ENCODE measurements at regions not wholly inside any gene's neighbourhood (a gene's known extent, or its start where the extent isn't known, plus 50 kb on each side); places are given as distances from the start of the nearest gene placed in this dataset.
A peak's percentile ranks its signal among the peaks of the same experiment; 100 is the strongest.

GRCh38 chr6:74534465-74535211 lies 671.2 kb downstream of the COL12A1 start:
- Histone ChIP-seq H3K36me3 (no peaks in the 10 kb centered on the region), H3K27ac (no peak overlapping the region), H3K4me3 (no peak overlapping the region), H3K27me3 (ENCODE audit: low read depth) (no peaks in the 10 kb centered on the region), H3K9me3 (no peaks in the 10 kb centered on the region), H3K4me1 (peaks cover 14% of the 10 kb centered on the region)
- DNase-seq (no peak), ATAC-seq (peak in 1 of 2 donors; percentile 29)
- no peak for TF ChIP-seq CTCF (IDR thresholded peaks at IDR 0.05)
- intact Hi-C loops (cut with DNase I), result no loop called here

GRCh38 chr6:74519163-74519562 lies 686.7 kb downstream of the COL12A1 start:
- no peaks in the 10 kb centered on the region for H3K36me3 ChIP-seq
- no peak overlapping the region for H3K27ac ChIP-seq
- no peak overlapping the region for H3K4me3 ChIP-seq
- H3K4me1 ChIP-seq, result no peaks in the 10 kb centered on the region
- H3K27me3 ChIP-seq (ENCODE audit: low read depth), result no peaks in the 10 kb centered on the region
- H3K9me3 ChIP-seq, result no peaks in the 10 kb centered on the region
- no peak for DNase-seq
- intact Hi-C loops (cut with DNase I), result no loop called here
- no peak for TF ChIP-seq CTCF (IDR thresholded peaks at IDR 0.05)
- no peak for ATAC-seq

- Histone ChIP-seq H3K9me3 (no peaks in the 10 kb centered on the region), H3K27ac (no peak overlapping the region), H3K27me3 (ENCODE audit: low read depth) (no peaks in the 10 kb centered on the region), H3K36me3 (no peaks in the 10 kb centered on the region), H3K4me1 (no peaks in the 10 kb centered on the region), H3K4me3 (no peak overlapping the region)
- ATAC-seq (no peak), DNase-seq (no peak)
- TF ChIP-seq CTCF (IDR thresholded peaks at IDR 0.05), result no peak
- intact Hi-C loops (cut with DNase I), result no loop called here
Observed at GRCh38 chr6:74518035-74518434, 687.8 kb downstream of the COL12A1 start.

GRCh38 chr6:74510878-74511277 lies 695.0 kb downstream of the COL12A1 start:
- no peak for TF ChIP-seq CTCF (IDR thresholded peaks at IDR 0.05)

GRCh38 chr6:74507649-74508048 lies 698.2 kb downstream of the COL12A1 start:
- intact Hi-C loops (cut with DNase I), result no loop called here

More at GRCh38 chr6:74510878-74511277, 695.0 kb downstream of the COL12A1 start:
- Histone ChIP-seq H3K27ac (no peak overlapping the region), H3K4me1 (no peaks in the 10 kb centered on the region), H3K4me3 (no peak overlapping the region), H3K27me3 (ENCODE audit: low read depth) (no peaks in the 10 kb centered on the region), H3K36me3 (no peaks in the 10 kb centered on the region), H3K9me3 (peaks cover 3% of the 10 kb centered on the region)
- ATAC-seq (no peak), DNase-seq (no peak)
- intact Hi-C loops (cut with DNase I), result no loop called here

More at GRCh38 chr6:74507649-74508048, 698.2 kb downstream of the COL12A1 start:
- H3K27ac ChIP-seq, result no peak overlapping the region
- peaks cover 22% of the 10 kb centered on the region for H3K9me3 ChIP-seq
- H3K4me1 ChIP-seq, result no peaks in the 10 kb centered on the region
- H3K36me3 ChIP-seq, result no peaks in the 10 kb centered on the region
- DNase-seq, result no peak
- ATAC-seq, result no peak
- no peak overlapping the region for H3K4me3 ChIP-seq
- no peak for TF ChIP-seq CTCF (IDR thresholded peaks at IDR 0.05)
- no peaks in the 10 kb centered on the region for H3K27me3 ChIP-seq (ENCODE audit: low read depth)
